Iris pigment epithelial cell (primary cell): ENCODE measurements at regions not wholly inside any gene's neighbourhood (a gene's known extent, or its start where the extent isn't known, plus 50 kb on each side); places are given as distances from the start of the nearest gene placed in this dataset.

Source experiments
- DNase-seq: peaks from one replicate; pipeline ENCODE4 v3.0.0-alpha.2; 2011; ENCODE audit warnings: low read depth

DNA sequence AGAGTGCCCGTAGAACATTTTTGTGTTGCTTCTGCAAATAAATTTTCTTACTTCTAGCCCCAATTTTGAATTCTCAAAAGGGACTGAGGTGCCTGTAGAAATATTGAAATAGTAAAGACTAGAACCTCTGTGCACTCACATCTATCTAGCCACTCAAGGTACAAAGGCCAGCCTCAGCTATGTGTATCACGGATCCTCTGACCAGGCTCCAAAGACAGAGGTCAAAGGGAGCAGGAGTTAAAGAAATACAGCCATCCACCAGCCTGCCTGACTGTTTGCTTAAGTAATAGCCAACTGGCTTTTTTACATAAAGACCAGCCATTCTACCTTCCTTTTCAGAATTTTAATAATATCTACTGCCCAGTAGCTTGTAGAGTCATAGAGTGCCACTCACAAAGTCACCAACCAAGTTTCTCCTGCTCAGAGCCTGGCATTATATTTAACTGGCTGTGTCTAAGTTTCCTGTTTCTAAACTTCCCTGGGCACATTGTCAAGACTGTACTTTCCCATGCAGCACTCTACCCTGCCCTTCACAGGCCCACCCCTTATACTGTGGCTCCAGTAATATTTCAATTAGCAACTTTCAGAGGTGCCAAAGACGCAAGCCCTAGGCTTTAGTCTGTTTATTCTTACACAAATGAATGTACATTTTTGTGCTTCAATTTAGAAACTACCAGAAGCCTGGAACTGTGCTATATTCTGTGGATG, 338.3 kb upstream of the NT5C1B start:
- DNase-seq, result no peak

DNA sequence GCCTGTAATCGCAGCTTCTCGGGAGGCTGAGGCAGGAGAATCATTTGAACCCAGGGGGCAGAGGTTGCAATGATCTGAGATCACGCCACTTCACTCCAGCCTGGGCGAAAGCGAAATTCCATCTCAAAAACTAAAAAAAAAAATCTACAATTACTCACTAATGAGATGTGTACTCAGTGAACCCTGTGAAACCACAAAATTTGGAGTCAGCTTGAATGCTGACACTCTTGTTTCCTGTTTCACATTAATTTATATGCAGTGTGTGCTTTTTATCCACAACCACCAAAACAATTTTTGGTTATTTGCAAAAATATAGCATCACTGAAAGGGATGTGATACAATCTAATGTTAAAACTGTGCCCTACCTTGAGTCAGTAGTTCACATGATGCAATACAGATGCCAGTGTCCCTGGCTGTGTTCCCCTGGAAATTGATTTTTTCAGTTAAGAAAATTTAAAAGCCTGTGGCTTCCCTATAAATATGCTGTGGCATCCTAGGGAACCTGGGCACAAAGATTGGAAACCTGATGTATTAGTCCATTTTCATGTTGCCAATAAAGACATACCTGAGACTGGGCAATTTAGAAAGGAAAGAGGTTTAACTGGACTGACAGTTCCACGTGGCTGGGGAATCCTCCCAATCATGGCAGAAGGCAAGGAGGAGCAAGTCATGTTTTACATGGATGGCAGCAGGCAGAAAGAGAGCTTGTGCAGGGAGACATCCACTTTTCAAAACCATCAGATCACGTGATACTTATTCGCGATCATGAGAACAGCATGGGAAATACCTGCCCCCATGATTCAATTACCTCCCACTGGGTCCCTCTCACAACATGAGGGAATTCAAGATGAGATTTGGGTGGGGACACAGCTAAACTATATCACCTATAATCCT, 337.5 kb upstream of the NT5C1B start:
- peak; percentile 16 for DNase-seq

- peak; percentile 96 for DNase-seq
Observed at GRCh38 chr2:18925296-18925695, 335.9 kb upstream of the NT5C1B start.

DNA sequence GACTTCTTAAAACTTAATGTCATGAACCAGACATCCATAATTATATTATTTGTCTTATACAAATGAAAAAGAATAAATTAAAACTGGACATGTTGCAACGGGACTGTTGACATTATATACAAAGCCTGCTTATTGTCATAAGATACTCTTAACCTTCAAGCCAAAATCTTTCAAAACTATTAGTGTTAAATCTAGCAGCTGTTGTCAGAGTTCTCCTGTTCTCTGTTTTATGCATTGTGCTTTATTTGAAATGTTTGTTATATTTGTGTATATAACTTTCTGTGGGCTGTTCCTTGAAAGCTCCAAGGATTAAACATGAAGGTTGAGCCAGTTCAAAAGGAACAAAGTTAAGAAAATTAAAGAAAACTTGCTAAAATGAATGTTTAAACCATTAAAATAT, 335.5 kb upstream of the NT5C1B start:
- peak; percentile 33 for DNase-seq

DNA sequence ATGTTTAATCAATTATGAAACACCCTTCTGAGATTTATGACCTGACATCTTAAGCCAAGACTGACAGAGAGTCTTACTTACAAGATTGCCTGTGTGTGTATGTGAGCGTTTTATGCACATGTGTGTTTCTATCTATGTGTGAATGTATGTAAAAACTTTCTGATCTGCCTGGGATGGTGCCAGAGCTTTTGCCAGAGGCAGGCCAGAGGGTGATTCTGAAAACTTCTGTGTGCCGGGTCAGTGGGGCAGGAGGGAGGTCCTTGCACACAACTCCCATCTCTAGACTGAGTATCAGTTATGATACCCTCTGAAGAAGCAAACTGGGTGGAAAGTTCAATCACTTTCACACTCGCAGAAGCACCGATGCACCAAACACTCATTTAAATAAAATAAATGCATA, 335.0 kb upstream of the NT5C1B start:
- DNase-seq, result no peak

GRCh38 chr2:18922276-18922675, 332.9 kb upstream of the NT5C1B start:
- no peak for DNase-seq

GRCh38 chr2:18918280-18918679, 328.9 kb upstream of the NT5C1B start:
- no peak for DNase-seq

- no peak for DNase-seq
Observed at GRCh38 chr2:18915227-18915626, 325.9 kb upstream of the NT5C1B start.

DNA sequence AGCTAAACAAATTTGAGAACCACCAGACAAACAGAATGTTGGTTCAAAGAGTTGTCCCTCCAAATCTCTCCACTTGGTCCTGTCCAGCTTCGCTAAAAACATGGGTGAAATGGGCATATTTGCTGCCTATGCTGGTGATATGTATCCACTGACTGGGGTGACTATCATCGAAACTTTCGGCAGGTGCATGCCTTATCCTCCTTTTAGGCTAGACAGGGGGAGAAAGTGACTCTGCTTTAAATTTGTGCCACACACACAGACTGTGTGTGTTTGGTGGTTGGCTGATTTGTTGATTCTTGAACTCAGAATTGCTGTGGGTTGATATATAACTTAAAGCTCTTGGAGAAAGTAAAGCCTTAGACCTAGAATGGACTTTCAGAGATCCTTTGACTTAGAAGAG, 324.1 kb upstream of the NT5C1B start:
- DNase-seq, result no peak

GRCh38 chr2:18912225-18912888, 323.0 kb upstream of the NT5C1B start:
- no peak for DNase-seq

DNA sequence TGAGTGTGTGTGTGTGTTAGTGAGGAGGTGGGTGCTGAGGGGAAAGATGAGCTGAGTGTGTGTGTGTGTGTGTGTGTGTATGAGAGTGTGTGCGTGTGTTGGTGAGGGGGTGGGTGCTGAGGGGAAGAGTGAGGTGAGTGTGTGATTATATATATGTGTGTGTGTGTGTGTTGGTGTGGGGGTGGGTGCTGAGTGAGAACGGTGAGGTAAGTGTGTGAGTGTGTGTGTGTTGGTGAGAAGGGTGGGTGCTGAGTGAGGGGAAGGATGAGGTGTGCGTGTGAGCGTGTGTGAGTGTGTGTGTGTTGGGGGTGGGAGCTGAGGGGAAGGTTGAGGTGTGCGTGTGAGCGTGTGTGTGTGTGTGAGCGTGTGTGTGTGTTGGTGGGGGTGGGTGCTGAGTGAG, 322.0 kb upstream of the NT5C1B start:
- no peak for DNase-seq

GRCh38 chr2:18910843-18911242, 321.5 kb upstream of the NT5C1B start:
- peak; percentile 82 for DNase-seq

DNA sequence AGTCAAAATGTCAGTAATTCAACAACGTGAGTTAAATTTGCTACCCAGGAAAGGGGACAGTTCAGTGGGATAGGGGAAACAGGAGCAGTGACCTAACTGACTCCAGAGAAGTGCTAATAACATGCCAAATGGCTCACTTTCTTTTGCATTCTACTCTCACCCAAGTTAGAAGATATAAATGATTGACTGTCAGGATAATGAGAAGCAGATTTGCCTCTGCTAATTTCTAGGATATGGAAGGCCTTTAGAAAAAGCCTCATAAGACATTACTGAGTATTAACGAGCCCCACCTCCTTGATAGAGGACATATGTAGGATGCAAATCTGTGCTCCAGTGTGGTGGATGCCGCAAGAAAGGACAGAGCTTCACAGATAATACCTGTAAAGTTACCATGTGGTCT, 318.6 kb upstream of the NT5C1B start:
- DNase-seq, result no peak

GRCh38 chr2:18907508-18907907, 318.1 kb upstream of the NT5C1B start:
- DNase-seq, result peak; percentile 21

- no peak for DNase-seq
Observed at GRCh38 chr2:18903750-18904149, 314.4 kb upstream of the NT5C1B start.

- DNase-seq, result no peak
Observed at GRCh38 chr2:18901242-18901641, 311.9 kb upstream of the NT5C1B start.

DNA sequence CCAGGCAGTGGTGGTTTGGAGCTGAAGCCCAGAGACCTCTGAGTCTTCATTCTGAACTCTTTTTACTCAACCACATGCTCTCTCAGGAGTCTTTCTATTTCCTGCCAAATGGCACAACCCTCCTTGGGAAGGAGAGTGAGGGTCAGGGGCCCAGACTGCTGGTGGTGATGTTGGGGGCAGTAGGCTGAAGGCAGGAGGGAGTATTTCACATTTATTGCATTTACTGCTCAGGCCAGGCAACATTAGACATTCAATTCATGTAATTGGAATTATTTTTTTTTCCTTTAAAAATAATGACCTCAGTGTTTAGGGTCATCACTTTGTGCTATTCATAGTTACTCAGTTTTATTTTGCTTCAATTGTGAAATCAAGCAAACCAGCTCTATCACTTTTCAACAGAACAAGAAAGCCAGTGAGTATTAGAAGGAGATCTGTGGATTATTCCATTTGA, 311.3 kb upstream of the NT5C1B start:
- DNase-seq, result peak; percentile 14

DNA sequence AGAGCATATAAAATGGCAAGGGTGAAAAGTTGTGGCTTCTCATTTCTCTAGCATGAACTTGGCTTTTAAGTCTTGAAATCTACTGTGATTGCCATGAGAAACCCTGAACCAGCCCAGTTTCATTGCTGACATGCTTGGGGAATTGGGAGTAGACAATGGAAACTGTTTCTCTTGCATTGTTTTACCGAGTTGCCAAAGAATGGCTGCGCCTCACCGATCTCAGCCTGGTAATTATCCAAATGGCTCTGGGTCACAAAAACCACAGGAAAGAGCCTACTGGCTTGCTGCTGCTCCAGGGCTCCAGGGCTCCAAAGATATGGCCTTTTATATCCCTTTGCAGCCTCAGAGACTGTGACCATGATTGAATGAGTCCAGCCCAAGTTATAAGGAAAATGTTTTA, 310.4 kb upstream of the NT5C1B start:
- DNase-seq, result no peak

GRCh38 chr2:18898271-18898670, 308.9 kb upstream of the NT5C1B start:
- DNase-seq, result no peak

- DNase-seq, result no peak
Observed at GRCh38 chr2:18896125-18896764, 306.9 kb upstream of the NT5C1B start.

- no peak for DNase-seq
Observed at GRCh38 chr2:18891600-18892345, 302.4 kb upstream of the NT5C1B start.
